ENCODE measurements at regions not wholly inside any gene's neighbourhood (a gene's known extent, or its start where the extent isn't known, plus 50 kb on each side); places are given as distances from the start of the nearest gene placed in this dataset.

DNA sequence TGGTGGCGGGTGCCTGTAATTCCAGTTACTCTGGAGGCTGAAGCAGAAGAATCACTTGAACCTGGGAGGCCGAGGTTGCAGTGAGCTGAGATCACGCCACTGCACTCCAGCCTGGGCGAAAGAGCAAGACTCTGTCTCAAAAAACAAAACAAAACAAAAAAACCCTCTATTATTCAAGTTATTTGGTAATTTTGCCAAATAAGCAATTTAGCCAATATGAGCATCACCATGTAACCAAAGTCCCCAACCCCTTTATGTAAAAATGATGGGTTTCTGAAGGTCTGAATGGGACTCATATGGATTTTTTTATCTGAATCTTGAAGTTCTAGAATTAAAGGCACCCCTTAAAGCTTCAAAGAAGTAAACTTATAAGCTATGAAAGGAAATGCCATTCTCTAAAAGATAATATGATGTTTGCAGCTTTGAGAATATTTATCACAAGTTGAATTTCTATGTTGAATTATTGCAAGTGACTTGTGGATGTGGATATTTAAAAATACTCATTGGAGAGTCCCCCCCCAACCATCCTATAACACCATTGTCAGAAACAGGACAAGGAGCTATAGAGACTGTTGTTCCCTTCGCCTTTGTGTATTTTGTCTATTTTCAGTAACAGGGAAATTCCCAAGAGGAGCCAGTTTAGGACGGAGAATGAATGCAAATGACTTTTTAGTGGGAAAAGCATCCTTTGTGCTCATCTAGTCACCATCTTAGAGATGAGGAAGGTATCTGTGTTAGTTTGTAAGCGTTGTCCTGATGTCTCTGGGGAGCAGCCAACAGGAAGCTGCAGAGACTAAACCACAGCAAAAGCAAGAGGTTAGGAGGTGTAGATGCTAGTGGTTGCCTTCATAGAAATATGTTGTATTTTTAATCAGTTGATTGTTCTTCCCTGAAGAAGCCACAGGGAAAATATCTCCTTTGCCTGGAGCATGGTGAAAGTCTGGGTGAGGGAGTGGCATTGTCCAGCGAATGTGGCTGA lies 68.3 kb downstream of the TET3 start:
- Histone ChIP-seq H3K27me3 (ENCODE audit: insufficient read depth, low read depth, severe bottlenecking) (no peaks in the 10 kb centered on the region), H3K36me3 (peaks cover 31% of the 10 kb centered on the region), H3K27ac (no peak overlapping the region), H3K9me3 (ENCODE audit: severe bottlenecking) (no peaks in the 10 kb centered on the region), H3K4me3 (ENCODE audit: low read depth, low read length) (no peak overlapping the region)
- TF ChIP-seq, protein P1, sequence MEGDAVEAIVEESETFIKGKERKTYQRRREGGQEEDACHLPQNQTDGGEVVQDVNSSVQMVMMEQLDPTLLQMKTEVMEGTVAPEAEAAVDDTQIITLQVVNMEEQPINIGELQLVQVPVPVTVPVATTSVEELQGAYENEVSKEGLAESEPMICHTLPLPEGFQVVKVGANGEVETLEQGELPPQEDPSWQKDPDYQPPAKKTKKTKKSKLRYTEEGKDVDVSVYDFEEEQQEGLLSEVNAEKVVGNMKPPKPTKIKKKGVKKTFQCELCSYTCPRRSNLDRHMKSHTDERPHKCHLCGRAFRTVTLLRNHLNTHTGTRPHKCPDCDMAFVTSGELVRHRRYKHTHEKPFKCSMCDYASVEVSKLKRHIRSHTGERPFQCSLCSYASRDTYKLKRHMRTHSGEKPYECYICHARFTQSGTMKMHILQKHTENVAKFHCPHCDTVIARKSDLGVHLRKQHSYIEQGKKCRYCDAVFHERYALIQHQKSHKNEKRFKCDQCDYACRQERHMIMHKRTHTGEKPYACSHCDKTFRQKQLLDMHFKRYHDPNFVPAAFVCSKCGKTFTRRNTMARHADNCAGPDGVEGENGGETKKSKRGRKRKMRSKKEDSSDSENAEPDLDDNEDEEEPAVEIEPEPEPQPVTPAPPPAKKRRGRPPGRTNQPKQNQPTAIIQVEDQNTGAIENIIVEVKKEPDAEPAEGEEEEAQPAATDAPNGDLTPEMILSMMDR (IDR thresholded peaks at IDR 0.05; ENCODE audit: low read depth, low read length) = no peak
- DNase-seq = no peak

DNA sequence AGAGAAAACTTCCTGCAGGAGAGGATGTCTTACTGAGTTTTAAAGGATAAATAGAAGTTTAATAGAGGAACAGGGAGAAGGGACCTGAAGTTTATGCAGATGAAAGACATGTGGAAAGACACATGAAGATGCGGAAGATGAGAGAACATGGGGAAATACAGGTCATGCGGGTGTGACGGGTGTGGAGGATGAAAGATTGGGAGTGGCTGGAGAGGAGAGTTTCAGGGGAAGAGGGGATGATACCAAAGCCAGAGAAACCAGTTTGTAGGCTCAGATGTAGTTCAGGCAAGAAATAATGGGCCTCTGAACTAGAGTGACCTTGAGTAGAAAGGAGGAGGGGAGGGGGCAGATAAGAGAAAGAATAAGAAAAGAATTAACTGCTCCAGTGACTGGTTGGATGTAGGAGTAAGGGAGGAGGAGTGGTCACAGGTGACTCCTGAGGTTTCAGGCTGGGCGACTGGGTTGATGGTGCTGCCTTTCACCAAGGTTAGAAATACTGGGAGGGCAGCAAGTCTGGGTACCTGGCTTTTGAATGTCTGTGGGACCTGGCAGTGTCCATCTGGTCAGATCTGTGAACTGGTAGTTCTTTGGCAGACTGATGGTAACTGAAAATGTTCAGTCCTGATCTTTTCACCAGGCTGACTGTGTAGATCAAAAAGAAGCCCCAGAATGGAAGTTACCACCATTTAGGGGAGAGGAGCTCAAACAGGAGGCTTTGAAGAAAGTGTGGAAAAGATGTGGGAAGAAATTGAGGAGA lies 69.4 kb downstream of the TET3 start:
- H3K27me3 ChIP-seq (ENCODE audit: insufficient read depth, low read depth, severe bottlenecking) = no peaks in the 10 kb centered on the region
- DNase-seq = no peak
- H3K36me3 ChIP-seq = peaks cover 27% of the 10 kb centered on the region
- no peak overlapping the region for H3K4me3 ChIP-seq (ENCODE audit: low read depth, low read length)
- H3K9me3 ChIP-seq (ENCODE audit: severe bottlenecking) = no peaks in the 10 kb centered on the region
- H3K27ac ChIP-seq = no peak overlapping the region
- TF ChIP-seq, protein P1 (IDR thresholded peaks at IDR 0.05; ENCODE audit: low read depth, low read length) = no peak

DNA sequence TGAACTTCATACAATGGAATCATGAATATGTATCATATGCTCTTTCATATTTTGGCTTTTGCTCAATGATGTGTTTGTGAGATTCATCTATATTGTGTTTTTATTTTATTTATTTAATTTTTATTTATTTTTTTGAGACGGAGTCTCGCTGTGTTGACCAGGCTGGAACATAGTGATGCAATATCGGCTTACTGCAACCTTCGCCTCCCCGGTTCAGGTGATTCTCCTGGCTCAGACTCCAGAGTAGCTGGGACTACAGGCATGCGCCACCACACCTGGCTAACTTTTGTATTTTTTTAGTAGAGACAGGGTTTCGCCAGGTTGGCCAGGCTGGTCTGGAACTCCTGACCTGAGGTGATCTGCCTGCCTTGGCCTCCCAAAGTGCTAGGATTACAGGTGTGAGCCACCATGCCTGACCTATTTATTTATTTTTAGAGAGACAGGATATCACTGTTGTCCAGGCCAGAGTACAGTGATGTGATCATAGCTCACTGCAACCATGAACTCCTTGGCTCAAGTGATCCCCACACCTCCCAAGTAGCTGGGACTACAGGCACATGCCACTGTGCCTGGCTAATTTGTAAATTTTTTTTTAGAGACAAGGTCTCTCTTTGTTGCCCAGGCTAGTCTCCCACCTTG lies 74.5 kb downstream of the TET3 start:
- H3K27me3 ChIP-seq (ENCODE audit: insufficient read depth, low read depth, severe bottlenecking) = no peaks in the 10 kb centered on the region
- peaks cover 19% of the 10 kb centered on the region for H3K36me3 ChIP-seq
- no peak for DNase-seq
- H3K9me3 ChIP-seq (ENCODE audit: severe bottlenecking) = no peaks in the 10 kb centered on the region
- H3K27ac ChIP-seq = no peak overlapping the region
- TF ChIP-seq, protein P1 (IDR thresholded peaks at IDR 0.05; ENCODE audit: low read depth, low read length) = no peak
- no peak overlapping the region for H3K4me3 ChIP-seq (ENCODE audit: low read depth, low read length)

DNA sequence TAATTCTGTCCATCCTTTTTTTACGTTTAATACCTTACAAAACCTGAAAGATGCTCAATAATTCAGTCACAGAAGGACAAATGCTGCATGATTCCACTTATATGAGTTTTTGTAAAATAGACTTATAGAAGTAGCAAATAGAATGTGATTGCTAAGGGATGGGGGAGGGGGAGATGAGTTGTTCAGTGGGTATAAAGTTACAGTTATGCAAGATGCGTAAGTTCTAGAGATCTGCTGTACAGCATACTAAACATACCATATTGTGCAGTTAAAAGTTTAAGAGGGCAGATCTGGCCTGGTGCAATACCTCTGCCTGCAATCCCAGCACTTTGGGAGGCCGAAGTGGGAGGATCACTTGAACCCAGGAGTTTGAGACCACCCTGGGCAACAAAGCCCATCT lies 78.8 kb downstream of the TET3 start:
- Histone ChIP-seq H3K36me3 (peaks cover 28% of the 10 kb centered on the region), H3K27me3 (ENCODE audit: insufficient read depth, low read depth, severe bottlenecking) (no peaks in the 10 kb centered on the region), H3K4me3 (ENCODE audit: low read depth, low read length) (no peak overlapping the region), H3K9me3 (ENCODE audit: severe bottlenecking) (no peaks in the 10 kb centered on the region), H3K27ac (no peak overlapping the region)
- no peak for DNase-seq
- TF ChIP-seq, protein P1 (IDR thresholded peaks at IDR 0.05; ENCODE audit: low read depth, low read length) = no peak

GRCh38 chr2:74065456-74065855 lies 80.7 kb downstream of the TET3 start:
- TF ChIP-seq, protein P1 (IDR thresholded peaks at IDR 0.05; ENCODE audit: low read depth, low read length) = no peak
- Histone ChIP-seq H3K27me3 (ENCODE audit: insufficient read depth, low read depth, severe bottlenecking) (no peaks in the 10 kb centered on the region), H3K27ac (no peak overlapping the region), H3K4me3 (ENCODE audit: low read depth, low read length) (no peak overlapping the region), H3K9me3 (ENCODE audit: severe bottlenecking) (no peaks in the 10 kb centered on the region), H3K36me3 (peaks cover 19% of the 10 kb centered on the region)
- no peak for DNase-seq

Data from WERI-Rb-1 (cell line).